T-helper 2 cell treated with Interferon-gamma antibody and Interleukin-4, amounts not matched to agents 5 μg/mL and 100 μg/mL, for 36 hours (primary cell): ENCODE measurements at regions not wholly inside any gene's neighbourhood (a gene's known extent, or its start where the extent isn't known, plus 50 kb on each side); places are given as distances from the start of the nearest gene placed in this dataset.
A peak's percentile ranks its signal among the peaks of the same experiment; 100 is the strongest.

Source experiments
- DNase-seq: peaks from one replicate; pipeline ENCODE4 v3.0.0; 2021; ENCODE audit warnings: low spot score
- H3K27ac Mint-ChIP-seq: one replicate; pipeline ENCODE4 v1.8.0; 2021; ENCODE audit warnings: mild to moderate bottlenecking, mixed read lengths
- H3K27me3 Mint-ChIP-seq: one replicate; pipeline ENCODE4 v1.8.0; 2021; ENCODE audit warnings: low read depth, mixed read lengths
- H3K36me3 Mint-ChIP-seq: one replicate; pipeline ENCODE4 v1.8.0; 2021; ENCODE audit warnings: low read depth, mixed read lengths
- H3K4me1 Mint-ChIP-seq: one replicate; pipeline ENCODE4 v1.8.0; 2021; ENCODE audit warnings: low read depth, mixed read lengths
- H3K4me3 Mint-ChIP-seq: one replicate; pipeline ENCODE4 v1.8.0; 2022; ENCODE audit warnings: mild to moderate bottlenecking, moderate library complexity, mixed read lengths
- H3K9me3 Mint-ChIP-seq: one replicate; pipeline ENCODE4 v1.8.0; 2021; ENCODE audit warnings: mixed read lengths

DNA sequence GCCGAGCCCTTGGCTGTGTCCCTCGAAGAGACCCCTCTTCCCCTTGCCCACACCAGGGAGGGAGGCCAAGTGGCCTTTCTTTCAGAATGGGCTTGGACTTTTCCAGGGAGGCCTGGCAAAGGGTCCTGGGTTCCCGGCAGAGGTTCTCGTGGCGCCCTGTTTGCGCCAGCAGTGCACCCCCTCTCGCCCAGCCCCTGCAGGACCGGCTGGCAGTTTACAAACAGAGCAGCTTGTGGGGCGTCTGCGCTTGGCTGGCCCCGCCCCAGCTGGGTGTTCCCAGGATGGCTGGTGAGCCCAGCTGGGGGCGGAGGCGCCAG lies 137.8 kb upstream of the CIBAR2 start:
- no peak overlapping the region for H3K27ac Mint-ChIP-seq
- H3K36me3 Mint-ChIP-seq, result no peaks in the 10 kb centered on the region
- no peak overlapping the region for H3K4me3 Mint-ChIP-seq
- H3K27me3 Mint-ChIP-seq, result no peaks in the 10 kb centered on the region
- DNase-seq, result no peak
- H3K9me3 Mint-ChIP-seq, result no peaks in the 10 kb centered on the region
- H3K4me1 Mint-ChIP-seq, result peaks cover 3% of the 10 kb centered on the region

- Mint-ChIP-seq H3K36me3 (no peaks in the 10 kb centered on the region), H3K27me3 (no peaks in the 10 kb centered on the region), H3K9me3 (no peaks in the 10 kb centered on the region), H3K4me3 (no peak overlapping the region), H3K27ac (no peak overlapping the region), H3K4me1 (peaks cover 1% of the 10 kb centered on the region)
- DNase-seq, result no peak
Measured at GRCh38 chr16:85250609-85251223, 138.4 kb upstream of the CIBAR2 start.

DNA sequence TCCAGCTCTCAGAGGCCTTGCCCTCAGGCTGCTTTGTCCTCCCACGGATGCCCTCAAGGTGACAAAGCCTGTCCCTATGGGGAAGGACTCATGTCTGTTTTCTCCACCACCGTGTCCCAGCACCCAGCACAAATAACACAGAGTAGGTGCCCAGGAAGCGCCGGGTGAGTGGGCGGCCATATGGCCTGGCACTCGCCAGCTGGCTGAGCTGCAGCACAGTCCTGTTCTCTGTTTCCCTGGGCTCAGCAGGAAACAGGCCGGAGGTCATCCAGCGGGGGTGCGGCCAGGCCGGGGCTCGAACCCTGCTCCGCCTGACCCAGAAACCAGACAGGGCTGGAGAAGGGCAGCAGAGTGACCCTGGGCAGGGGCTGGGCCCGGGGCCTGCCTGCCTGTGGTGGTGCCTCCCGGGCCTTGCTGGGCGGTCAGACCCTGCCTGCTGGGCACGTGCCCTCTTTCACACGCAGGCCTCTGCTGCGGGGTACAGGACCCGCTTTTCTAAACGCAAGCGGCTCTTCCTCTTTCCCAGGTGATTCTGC lies 139.0 kb upstream of the CIBAR2 start:
- Mint-ChIP-seq H3K36me3 (no peaks in the 10 kb centered on the region), H3K9me3 (no peaks in the 10 kb centered on the region), H3K27ac (no peak overlapping the region), H3K27me3 (no peaks in the 10 kb centered on the region), H3K4me1 (no peaks in the 10 kb centered on the region), H3K4me3 (no peak overlapping the region)
- no peak for DNase-seq

DNA sequence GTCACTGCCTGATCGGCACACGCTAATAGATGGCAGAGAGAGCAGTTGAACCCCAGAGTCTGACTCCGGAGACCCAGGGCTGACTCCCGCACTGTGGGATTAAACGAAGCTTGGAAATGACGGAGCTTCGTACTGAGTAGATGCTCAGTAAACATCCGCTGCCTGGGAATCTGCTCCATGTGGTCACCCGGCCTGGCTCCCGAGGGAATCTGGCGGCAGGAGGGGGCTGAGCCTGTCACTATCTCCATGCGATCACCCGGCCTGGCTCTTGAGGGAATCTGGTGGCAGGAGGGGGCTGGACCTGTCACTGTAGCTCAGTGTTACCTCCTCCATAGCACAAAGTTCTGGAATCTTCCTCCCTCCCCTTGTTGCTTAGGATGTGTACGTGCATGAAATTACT lies 139.7 kb upstream of the CIBAR2 start:
- DNase-seq, result no peak
- Mint-ChIP-seq H3K36me3 (no peaks in the 10 kb centered on the region), H3K27ac (no peak overlapping the region), H3K4me1 (no peaks in the 10 kb centered on the region), H3K27me3 (no peaks in the 10 kb centered on the region), H3K9me3 (no peaks in the 10 kb centered on the region), H3K4me3 (no peak overlapping the region)

DNA sequence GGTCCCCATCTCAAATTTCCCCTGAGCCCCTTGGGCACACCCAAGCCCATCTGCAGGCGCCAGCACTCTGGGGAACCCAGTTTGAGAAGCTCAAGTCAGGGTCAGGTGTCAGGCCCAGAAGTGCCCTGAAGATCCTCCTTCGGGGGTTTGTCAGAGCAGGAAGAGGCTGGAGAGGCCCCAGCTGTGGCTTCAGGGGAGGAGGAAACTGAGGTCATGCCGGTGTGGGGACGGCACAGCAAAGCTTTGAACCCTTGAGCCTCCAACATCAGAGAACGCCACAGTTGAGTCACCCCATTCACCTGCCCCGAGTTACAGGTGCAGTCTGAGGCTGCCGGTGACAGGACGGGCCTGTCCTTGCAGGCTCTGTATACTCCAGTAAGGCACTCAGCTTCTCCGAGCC lies 140.2 kb upstream of the CIBAR2 start:
- no peak overlapping the region for H3K4me3 Mint-ChIP-seq
- no peaks in the 10 kb centered on the region for H3K36me3 Mint-ChIP-seq
- H3K27me3 Mint-ChIP-seq, result no peaks in the 10 kb centered on the region
- H3K27ac Mint-ChIP-seq, result no peak overlapping the region
- no peak for DNase-seq
- no peaks in the 10 kb centered on the region for H3K9me3 Mint-ChIP-seq
- H3K4me1 Mint-ChIP-seq, result no peaks in the 10 kb centered on the region

GRCh38 chr16:85253084-85253941 lies 141.0 kb upstream of the CIBAR2 start:
- Mint-ChIP-seq H3K4me1 (no peaks in the 10 kb centered on the region), H3K9me3 (no peaks in the 10 kb centered on the region), H3K4me3 (no peak overlapping the region), H3K36me3 (no peaks in the 10 kb centered on the region), H3K27me3 (peaks cover 2% of the 10 kb centered on the region), H3K27ac (no peak overlapping the region)
- DNase-seq, result peak; percentile 38

DNA sequence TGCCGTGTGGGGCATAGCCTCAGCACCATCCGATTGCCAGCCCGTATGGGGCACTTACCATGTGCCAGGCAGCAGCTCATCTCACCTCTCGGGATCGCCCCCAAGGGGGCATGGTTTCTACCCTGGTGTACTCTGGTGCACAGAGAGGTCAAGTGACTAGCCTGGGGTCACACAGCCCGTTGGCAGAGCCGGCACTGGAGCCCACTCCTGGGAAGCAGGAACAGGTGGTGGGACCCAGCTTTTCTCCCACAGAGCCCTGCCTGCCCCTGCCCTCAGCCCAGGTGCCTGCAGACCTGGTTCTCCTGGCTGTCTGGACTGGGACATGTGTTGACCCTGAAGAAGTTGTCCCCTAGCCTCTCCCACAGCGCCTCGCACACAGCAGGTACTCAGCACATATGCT lies 141.8 kb upstream of the CIBAR2 start:
- Mint-ChIP-seq H3K27ac (no peak overlapping the region), H3K9me3 (no peaks in the 10 kb centered on the region), H3K4me1 (no peaks in the 10 kb centered on the region), H3K36me3 (no peaks in the 10 kb centered on the region), H3K27me3 (peaks cover 2% of the 10 kb centered on the region), H3K4me3 (no peak overlapping the region)
- DNase-seq, result no peak

DNA sequence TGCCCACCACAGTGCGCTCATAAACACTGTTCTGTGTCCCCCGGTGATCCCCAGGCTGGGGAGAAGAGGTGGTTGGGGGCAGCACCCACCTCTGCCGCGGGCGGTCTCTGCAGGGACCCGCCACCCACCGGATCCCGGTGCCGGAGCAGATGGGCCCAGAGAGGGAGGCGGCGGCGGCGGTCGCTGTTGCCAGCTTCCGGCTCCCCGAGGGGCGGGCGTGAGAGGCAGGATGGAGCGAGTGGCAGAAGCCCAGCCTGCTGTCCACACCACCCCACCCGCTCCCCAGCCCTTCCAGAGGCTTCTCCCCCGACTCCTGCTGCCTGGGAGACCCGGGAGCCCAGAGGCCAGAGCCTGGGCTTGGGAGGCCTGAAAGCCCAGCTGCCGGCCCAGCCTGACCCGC lies 142.6 kb upstream of the CIBAR2 start:
- Mint-ChIP-seq H3K36me3 (no peaks in the 10 kb centered on the region), H3K27me3 (peaks cover 2% of the 10 kb centered on the region), H3K27ac (no peak overlapping the region), H3K9me3 (no peaks in the 10 kb centered on the region), H3K4me3 (no peak overlapping the region), H3K4me1 (no peaks in the 10 kb centered on the region)
- DNase-seq, result no peak

DNA sequence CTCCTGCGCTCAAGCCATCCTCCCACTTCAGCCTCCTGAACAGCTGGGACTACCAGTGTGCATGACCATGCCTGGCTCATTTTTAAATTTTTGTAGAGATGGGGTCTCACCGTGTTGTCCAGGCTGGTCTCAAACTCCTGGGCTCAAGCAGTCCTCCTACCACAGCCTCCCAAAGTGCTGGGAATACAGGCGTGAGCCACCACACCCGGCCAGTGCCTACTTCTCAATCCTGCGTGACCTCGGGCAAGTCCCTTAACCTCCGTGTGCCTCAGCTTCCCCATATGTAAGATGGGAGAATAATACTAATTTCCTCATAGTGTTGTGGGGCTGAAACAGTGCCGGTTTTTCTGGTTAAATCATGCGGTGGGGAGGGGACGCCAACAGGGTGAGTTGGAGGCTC lies 143.5 kb upstream of the CIBAR2 start:
- DNase-seq, result no peak
- H3K27ac Mint-ChIP-seq, result no peak overlapping the region

DNA sequence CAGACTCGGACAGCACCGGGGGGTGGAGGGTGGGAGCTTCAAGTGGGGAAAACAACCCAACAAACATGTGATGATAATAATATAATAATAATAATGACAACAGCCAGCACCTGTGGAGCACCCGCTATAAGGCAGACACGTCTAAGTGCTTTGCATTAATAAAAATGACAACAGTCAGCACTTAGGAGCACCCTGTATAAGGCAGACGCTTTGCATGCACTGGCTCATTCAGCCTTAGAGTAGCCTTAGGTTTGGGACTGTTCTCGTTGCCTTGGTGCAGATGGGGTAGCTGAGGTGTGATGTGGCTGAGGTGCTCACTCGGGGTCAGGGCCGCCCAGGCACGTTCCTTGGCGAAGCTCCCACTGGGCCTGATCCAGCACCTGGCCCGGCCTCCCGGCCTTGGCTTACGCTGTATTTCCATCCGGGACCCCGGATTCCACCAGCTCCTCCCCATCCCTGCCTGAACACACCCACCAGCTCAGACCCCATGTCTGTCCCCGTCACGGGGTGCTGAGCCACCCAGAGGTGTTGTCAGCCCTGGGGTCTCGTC lies 144.0 kb upstream of the CIBAR2 start:
- Mint-ChIP-seq H3K27ac (no peak overlapping the region), H3K36me3 (no peaks in the 10 kb centered on the region), H3K4me3 (no peak overlapping the region), H3K27me3 (peaks cover 2% of the 10 kb centered on the region), H3K9me3 (no peaks in the 10 kb centered on the region), H3K4me1 (no peaks in the 10 kb centered on the region)
- DNase-seq, result no peak

More for the DNA sequence above, 143.5 kb upstream of the CIBAR2 start:
- no peaks in the 10 kb centered on the region for H3K36me3 Mint-ChIP-seq
- no peaks in the 10 kb centered on the region for H3K4me1 Mint-ChIP-seq
- no peaks in the 10 kb centered on the region for H3K9me3 Mint-ChIP-seq
- no peak overlapping the region for H3K4me3 Mint-ChIP-seq
- peaks cover 2% of the 10 kb centered on the region for H3K27me3 Mint-ChIP-seq

- no peak for DNase-seq
- peaks cover 9% of the 10 kb centered on the region for H3K27me3 Mint-ChIP-seq
- no peaks in the 10 kb centered on the region for H3K4me1 Mint-ChIP-seq
- no peak overlapping the region for H3K4me3 Mint-ChIP-seq
- H3K36me3 Mint-ChIP-seq, result no peaks in the 10 kb centered on the region
- no peaks in the 10 kb centered on the region for H3K9me3 Mint-ChIP-seq
- no peak overlapping the region for H3K27ac Mint-ChIP-seq
Measured at GRCh38 chr16:85257483-85257882, 145.2 kb upstream of the CIBAR2 start.

DNA sequence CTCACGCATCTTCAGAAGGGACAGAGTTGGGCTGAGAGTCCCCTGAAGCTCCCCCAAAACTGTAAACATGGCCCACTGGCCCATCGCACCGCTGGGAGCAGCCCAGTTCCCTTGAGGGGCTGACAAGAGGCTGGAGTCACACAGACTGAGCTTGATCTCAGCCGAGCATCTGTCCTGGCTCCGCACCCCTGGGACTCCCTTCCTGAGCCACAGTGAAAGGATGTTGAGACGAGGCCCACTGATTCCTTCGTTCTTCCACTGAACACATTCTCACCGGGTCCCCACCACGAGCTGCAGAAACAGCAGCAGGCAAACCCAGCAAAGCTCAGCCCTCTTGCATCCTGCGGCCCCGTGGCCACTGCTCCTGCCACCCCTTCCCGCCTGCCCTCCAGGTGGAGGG lies 145.9 kb upstream of the CIBAR2 start:
- Mint-ChIP-seq H3K4me1 (no peaks in the 10 kb centered on the region), H3K36me3 (no peaks in the 10 kb centered on the region), H3K27me3 (peaks cover 9% of the 10 kb centered on the region)

DNA sequence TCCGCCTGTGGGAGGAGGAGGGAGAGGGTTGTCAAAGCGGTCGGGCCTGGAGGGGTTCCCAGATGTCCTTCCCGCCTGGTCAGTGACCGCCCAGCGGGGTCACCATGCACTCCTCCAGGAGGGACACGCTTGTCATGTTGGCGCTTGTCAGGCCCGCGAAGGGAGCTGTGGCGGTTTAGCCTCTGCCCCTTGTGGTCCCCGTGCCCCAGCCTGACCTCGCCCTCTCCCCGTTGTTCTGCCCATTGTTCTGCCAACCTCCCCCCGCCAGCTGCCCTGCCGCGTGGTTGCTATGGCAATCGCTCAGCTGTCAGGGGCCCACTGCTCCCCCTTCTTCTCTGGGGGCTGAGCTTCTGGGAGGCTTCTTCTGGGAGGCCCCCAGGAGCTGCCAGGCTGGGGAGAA lies 146.4 kb upstream of the CIBAR2 start:
- H3K4me3 Mint-ChIP-seq, result no peak overlapping the region
- no peaks in the 10 kb centered on the region for H3K4me1 Mint-ChIP-seq
- H3K27ac Mint-ChIP-seq, result no peak overlapping the region

More for the DNA sequence above, 145.9 kb upstream of the CIBAR2 start:
- Mint-ChIP-seq H3K27ac (no peak overlapping the region), H3K4me3 (no peak overlapping the region), H3K9me3 (no peaks in the 10 kb centered on the region)
- DNase-seq, result no peak

GRCh38 chr16:85259115-85259831 lies 147.0 kb upstream of the CIBAR2 start:
- H3K4me3 Mint-ChIP-seq, result no peak overlapping the region

More for the DNA sequence above, 146.4 kb upstream of the CIBAR2 start:
- H3K27me3 Mint-ChIP-seq, result peaks cover 9% of the 10 kb centered on the region
- DNase-seq, result no peak
- no peaks in the 10 kb centered on the region for H3K9me3 Mint-ChIP-seq
- H3K36me3 Mint-ChIP-seq, result no peaks in the 10 kb centered on the region

More at GRCh38 chr16:85259115-85259831, 147.0 kb upstream of the CIBAR2 start:
- no peak overlapping the region for H3K27ac Mint-ChIP-seq
- H3K36me3 Mint-ChIP-seq, result no peaks in the 10 kb centered on the region
- no peak for DNase-seq
- peaks cover 11% of the 10 kb centered on the region for H3K27me3 Mint-ChIP-seq
- H3K9me3 Mint-ChIP-seq, result no peaks in the 10 kb centered on the region
- H3K4me1 Mint-ChIP-seq, result no peaks in the 10 kb centered on the region
